OCI-LY7 (cell line): ENCODE measurements at regions not wholly inside any gene's neighbourhood (a gene's known extent, or its start where the extent isn't known, plus 50 kb on each side); places are given as distances from the start of the nearest gene placed in this dataset.

ENCODE experiments used
- BruUV-seq: library from RNA; stranded (reverse); fragments of 400-500 nt; replicated peaks from 2 replicates; lab custom pipeline; 2021; lab: Mats Ljungman, UMichigan
- CTCF ChIA-PET: fragments of 300-600 bp; sonication (Branson Sonifier 250); formaldehyde crosslinking; loops from one replicate; lab custom pipeline; 2022; ENCODE audit warnings: antibody characterized with exemption; ENCODE audit not compliant: unreplicated experiment; lab: Charles Lee
- POLR2A ChIA-PET: fragments of 300-600 bp; sonication (Branson Sonifier 250); formaldehyde crosslinking; loops from one replicate; lab custom pipeline; 2022; ENCODE audit warnings: antibody characterized with exemption; lab: Charles Lee
- DNase-seq: peaks from one replicate; pipeline ENCODE4 v3.0.0-alpha.2; 2015; ENCODE audit warnings: low spot score
- H2AFZ ChIP-seq: fragments of 200-600 bp; sonication (generic), shearing (Covaris generic); 2 replicates; pipeline ENCODE4 v1.6.1; 2014; ENCODE audit warnings: mild to moderate bottlenecking, antibody characterized with exemption, low read length, moderate library complexity
- H3K27ac ChIP-seq: fragments of 200-600 bp; sonication (generic); 2 replicates; pipeline ENCODE4 v1.5.1; 2014; ENCODE audit warnings: mixed run types, low read depth, mild to moderate bottlenecking, moderate library complexity, low read length, inconsistent platforms; ENCODE audit not compliant: poor library complexity, severe bottlenecking
- H3K36me3 ChIP-seq: fragments of 200-600 bp; sonication (generic); 2 replicates; pipeline ENCODE4 v1.6.1; 2014; ENCODE audit warnings: mild to moderate bottlenecking, antibody characterized with exemption, low read length, moderate library complexity, mixed read lengths; ENCODE audit not compliant: insufficient read depth
- H3K4me1 ChIP-seq: fragments of 200-600 bp; sonication (generic); 2 replicates; pipeline ENCODE4 v1.5.1; 2014; ENCODE audit warnings: mild to moderate bottlenecking, low read length; ENCODE audit not compliant: insufficient read depth, poor library complexity, severe bottlenecking
- H3K4me2 ChIP-seq: fragments of 200-600 bp; sonication (generic); 2 replicates; pipeline ENCODE4 v1.6.1; 2014; ENCODE audit warnings: mild to moderate bottlenecking, low read length
- H3K4me3 ChIP-seq: fragments of 200-600 bp; sonication (generic); 2 replicates; pipeline ENCODE4 v1.5.1; 2014; ENCODE audit warnings: mild to moderate bottlenecking, low read depth, low read length; ENCODE audit not compliant: poor library complexity, severe bottlenecking
- H3K79me2 ChIP-seq: fragments of 200-600 bp; sonication (generic); 2 replicates; pipeline ENCODE4 v1.6.1; 2016; ENCODE audit warnings: low read depth, mild to moderate bottlenecking, low read length, moderate library complexity, mixed read lengths; ENCODE audit not compliant: insufficient read depth
- H3K9me2 ChIP-seq: fragments of 200-600 bp; sonication (generic); 2 replicates; pipeline ENCODE4 v1.6.1; 2016; ENCODE audit warnings: mild to moderate bottlenecking, low read length, mixed read lengths; ENCODE audit not compliant: insufficient read depth
- H3K9me3 ChIP-seq: fragments of 200-600 bp; sonication (generic); 2 replicates; pipeline ENCODE4 v1.6.1; 2014; ENCODE audit warnings: mild to moderate bottlenecking, mixed run types, low read length, mixed read lengths
- H4K20me1 ChIP-seq: fragments of 200-600 bp; sonication (generic); 2 replicates; pipeline ENCODE4 v1.6.1; 2014; ENCODE audit warnings: mild to moderate bottlenecking, antibody characterized with exemption, low read length, moderate library complexity, mixed read lengths; ENCODE audit not compliant: insufficient read depth
- EZH2phosphoT487 ChIP-seq: fragments of 200-600 bp; sonication (generic); IDR thresholded peaks from 2 replicates; pipeline ENCODE4 v1.6.1; 2018; ENCODE audit warnings: low read depth, borderline replicate concordance, mild to moderate bottlenecking, mixed run types, antibody characterized with exemption, low read length, moderate library complexity, mixed read lengths
- intact Hi-C: fragments of 100-400 bp; cut with micrococcal nuclease; formaldehyde crosslinking; loops from one replicate; pipeline ENCODE4 v1.10.0; 2022; ENCODE audit not compliant: unreplicated experiment
- TF ChIP-seq, protein P1 (sequence below): fragments of 200-600 bp; sonication (generic); conservative IDR thresholded peaks from 2 replicates; pipeline ENCODE4 v1.5.1; 2014; ENCODE audit warnings: mild to moderate bottlenecking, antibody characterized with exemption, low read length, moderate library complexity, mixed read lengths

DNA sequence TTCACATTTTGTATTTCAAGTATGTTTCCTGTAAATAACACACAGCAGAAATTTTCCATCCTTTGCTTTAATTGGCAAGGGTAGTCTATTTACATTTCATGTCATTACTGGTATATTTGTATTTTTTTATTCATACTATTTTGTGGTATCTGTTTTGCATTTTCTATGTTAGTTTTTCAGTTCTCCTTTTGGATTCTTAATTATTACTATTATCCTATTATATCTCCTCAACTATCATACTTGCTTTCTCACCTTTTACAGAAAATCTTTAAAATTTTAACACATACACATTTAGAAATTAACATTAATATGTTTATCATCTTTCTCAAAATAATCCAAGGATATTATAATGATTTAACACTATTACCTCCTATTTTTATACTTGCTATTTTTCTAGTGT is 918.3 kb upstream of the MAP3K7 start:
- Histone ChIP-seq H3K36me3 (no peaks in the 10 kb centered on the region), H3K9me3 (no peaks in the 10 kb centered on the region), H3K4me2 (no peak overlapping the region), H3K9me2 (no peaks in the 10 kb centered on the region), H2AFZ (no peak overlapping the region), H3K79me2 (no peaks in the 10 kb centered on the region), H3K4me1 (no peaks in the 10 kb centered on the region), H3K27ac (no peak overlapping the region), H3K4me3 (no peak overlapping the region), H4K20me1 (no peaks in the 10 kb centered on the region)
- no TSS peak for BruUV-seq
- ChIA-PET CTCF (no interaction called here), POLR2A (interaction anchor here (0.7 kb wide), 1 partner anchor 20 kb away, joined by 3 read pairs; no protein-coding TSS in a partner anchor)
- intact Hi-C loops: no loop called here
- no peak for DNase-seq
- no peak for TF ChIP-seq EZH2phosphoT487
- TF ChIP-seq, protein P1, sequence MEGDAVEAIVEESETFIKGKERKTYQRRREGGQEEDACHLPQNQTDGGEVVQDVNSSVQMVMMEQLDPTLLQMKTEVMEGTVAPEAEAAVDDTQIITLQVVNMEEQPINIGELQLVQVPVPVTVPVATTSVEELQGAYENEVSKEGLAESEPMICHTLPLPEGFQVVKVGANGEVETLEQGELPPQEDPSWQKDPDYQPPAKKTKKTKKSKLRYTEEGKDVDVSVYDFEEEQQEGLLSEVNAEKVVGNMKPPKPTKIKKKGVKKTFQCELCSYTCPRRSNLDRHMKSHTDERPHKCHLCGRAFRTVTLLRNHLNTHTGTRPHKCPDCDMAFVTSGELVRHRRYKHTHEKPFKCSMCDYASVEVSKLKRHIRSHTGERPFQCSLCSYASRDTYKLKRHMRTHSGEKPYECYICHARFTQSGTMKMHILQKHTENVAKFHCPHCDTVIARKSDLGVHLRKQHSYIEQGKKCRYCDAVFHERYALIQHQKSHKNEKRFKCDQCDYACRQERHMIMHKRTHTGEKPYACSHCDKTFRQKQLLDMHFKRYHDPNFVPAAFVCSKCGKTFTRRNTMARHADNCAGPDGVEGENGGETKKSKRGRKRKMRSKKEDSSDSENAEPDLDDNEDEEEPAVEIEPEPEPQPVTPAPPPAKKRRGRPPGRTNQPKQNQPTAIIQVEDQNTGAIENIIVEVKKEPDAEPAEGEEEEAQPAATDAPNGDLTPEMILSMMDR: no peak

GRCh38 chr6:91501930-91502329 is 915.1 kb upstream of the MAP3K7 start:
- H3K79me2 ChIP-seq: no peaks in the 10 kb centered on the region
- ChIA-PET CTCF (no interaction called here), POLR2A (no interaction called here)
- no peaks in the 10 kb centered on the region for H3K9me3 ChIP-seq
- intact Hi-C loops: no loop called here
- no peak for DNase-seq
- no peak for TF ChIP-seq EZH2phosphoT487
- TF ChIP-seq, protein P1: no peak
- H3K36me3 ChIP-seq: no peaks in the 10 kb centered on the region
- H3K9me2 ChIP-seq: no peaks in the 10 kb centered on the region
- H3K4me1 ChIP-seq: no peaks in the 10 kb centered on the region
- no peak overlapping the region for H2AFZ ChIP-seq
- H4K20me1 ChIP-seq: no peaks in the 10 kb centered on the region
- no TSS peak for BruUV-seq
- no peak overlapping the region for H3K27ac ChIP-seq
- no peak overlapping the region for H3K4me3 ChIP-seq
- H3K4me2 ChIP-seq: no peak overlapping the region

- no peak overlapping the region for H3K27ac ChIP-seq
- CTCF ChIA-PET: no interaction called here
- H3K4me1 ChIP-seq: no peaks in the 10 kb centered on the region
- TF ChIP-seq, protein P1: no peak
- TF ChIP-seq EZH2phosphoT487: no peak
- H3K79me2 ChIP-seq: no peaks in the 10 kb centered on the region
- H3K4me2 ChIP-seq: no peak overlapping the region
- H3K9me2 ChIP-seq: no peaks in the 10 kb centered on the region
- POLR2A ChIA-PET: no interaction called here
- no TSS peak for BruUV-seq
- intact Hi-C loops: no loop called here
- no peak for DNase-seq
- no peak overlapping the region for H3K4me3 ChIP-seq
- H3K9me3 ChIP-seq: no peaks in the 10 kb centered on the region
- no peak overlapping the region for H2AFZ ChIP-seq
- no peaks in the 10 kb centered on the region for H4K20me1 ChIP-seq
- no peaks in the 10 kb centered on the region for H3K36me3 ChIP-seq
Measured at GRCh38 chr6:91500689-91501303, 913.9 kb upstream of the MAP3K7 start.
